ENCODE measurements at regions not wholly inside any gene's neighbourhood (a gene's known extent, or its start where the extent isn't known, plus 50 kb on each side); places are given as distances from the start of the nearest gene placed in this dataset.

- Mint-ChIP-seq H3K27ac (ENCODE audit: unreplicated experiment) (no peak overlapping the region), H3K4me1 (ENCODE audit: low read depth, unreplicated experiment) (no peaks in the 10 kb centered on the region), H3K27me3 (ENCODE audit: unreplicated experiment) (no peaks in the 10 kb centered on the region), H3K4me3 (ENCODE audit: low read depth, unreplicated experiment) (no peak overlapping the region), H3K9me3 (ENCODE audit: low read depth, unreplicated experiment) (peaks cover 5% of the 10 kb centered on the region), H3K36me3 (ENCODE audit: insufficient read depth, unreplicated experiment) (no peaks in the 10 kb centered on the region)
- intact Hi-C loops (cut with micrococcal nuclease; ENCODE audit: unreplicated experiment): no loop called here
- no peak for TF ChIP-seq CTCF (IDR thresholded peaks at IDR 0.05; ENCODE audit: unreplicated experiment)
- no TSS peak for BruUV-seq (replicated peaks)
- DNase-seq: no peak
- CTCF ChIA-PET: no interaction called here
Observed at GRCh38 chr2:226078666-226079065, 679.2 kb downstream of the NYAP2 start.

- Mint-ChIP-seq H3K36me3 (ENCODE audit: insufficient read depth, unreplicated experiment) (no peaks in the 10 kb centered on the region), H3K4me1 (ENCODE audit: low read depth, unreplicated experiment) (no peaks in the 10 kb centered on the region), H3K9me3 (ENCODE audit: low read depth, unreplicated experiment) (peaks cover 3% of the 10 kb centered on the region), H3K27me3 (ENCODE audit: unreplicated experiment) (no peaks in the 10 kb centered on the region), H3K27ac (ENCODE audit: unreplicated experiment) (no peak overlapping the region), H3K4me3 (ENCODE audit: low read depth, unreplicated experiment) (no peak overlapping the region)
- no TSS peak for BruUV-seq (replicated peaks)
- CTCF ChIA-PET: no interaction called here
- intact Hi-C loops (cut with micrococcal nuclease; ENCODE audit: unreplicated experiment): no loop called here
- no peak for TF ChIP-seq CTCF (IDR thresholded peaks at IDR 0.05; ENCODE audit: unreplicated experiment)
- DNase-seq: no peak
Observed at GRCh38 chr2:226077841-226078240, 678.3 kb downstream of the NYAP2 start.

- DNase-seq: no peak
- Mint-ChIP-seq H3K36me3 (ENCODE audit: insufficient read depth, unreplicated experiment) (no peaks in the 10 kb centered on the region), H3K27ac (ENCODE audit: unreplicated experiment) (no peak overlapping the region), H3K27me3 (ENCODE audit: unreplicated experiment) (no peaks in the 10 kb centered on the region), H3K4me1 (ENCODE audit: low read depth, unreplicated experiment) (no peaks in the 10 kb centered on the region), H3K4me3 (ENCODE audit: low read depth, unreplicated experiment) (no peak overlapping the region), H3K9me3 (ENCODE audit: low read depth, unreplicated experiment) (peaks cover 3% of the 10 kb centered on the region)
- no TSS peak for BruUV-seq (replicated peaks)
- TF ChIP-seq CTCF (IDR thresholded peaks at IDR 0.05; ENCODE audit: unreplicated experiment): no peak
- CTCF ChIA-PET: interaction anchor here (0.5 kb wide), 1 partner anchor 1858 kb away, joined by 4 read pairs; no protein-coding TSS in a partner anchor
- intact Hi-C loops (cut with micrococcal nuclease; ENCODE audit: unreplicated experiment): no loop called here
Observed at GRCh38 chr2:226077031-226077430, 677.5 kb downstream of the NYAP2 start.

GRCh38 chr2:226076529-226076928 is 677.0 kb downstream of the NYAP2 start:
- no TSS peak for BruUV-seq (replicated peaks)
- no peaks in the 10 kb centered on the region for H3K4me1 Mint-ChIP-seq (ENCODE audit: low read depth, unreplicated experiment)
- TF ChIP-seq CTCF (IDR thresholded peaks at IDR 0.05; ENCODE audit: unreplicated experiment): no peak

More at GRCh38 chr2:226076529-226076928, 677.0 kb downstream of the NYAP2 start:
- H3K9me3 Mint-ChIP-seq (ENCODE audit: low read depth, unreplicated experiment): peaks cover 3% of the 10 kb centered on the region
- H3K27me3 Mint-ChIP-seq (ENCODE audit: unreplicated experiment): no peaks in the 10 kb centered on the region
- intact Hi-C loops (cut with micrococcal nuclease; ENCODE audit: unreplicated experiment): no loop called here
- CTCF ChIA-PET: no interaction called here
- DNase-seq: no peak
- no peak overlapping the region for H3K27ac Mint-ChIP-seq (ENCODE audit: unreplicated experiment)
- H3K36me3 Mint-ChIP-seq (ENCODE audit: insufficient read depth, unreplicated experiment): no peaks in the 10 kb centered on the region
- no peak overlapping the region for H3K4me3 Mint-ChIP-seq (ENCODE audit: low read depth, unreplicated experiment)

Measured in Calu3 (cell line).